AG10803 (cell line): ENCODE measurements at regions not wholly inside any gene's neighbourhood (a gene's known extent, or its start where the extent isn't known, plus 50 kb on each side); places are given as distances from the start of the nearest gene placed in this dataset.

Source experiments
- DNase-seq: peaks from one replicate; pipeline ENCODE4 v3.0.0; 2010; ENCODE audit warnings: low read depth
- H3K4me3 ChIP-seq: 2 replicates; pipeline ENCODE4 v1.5.1; 2011; ENCODE audit warnings: mild to moderate bottlenecking, low read length, control low read depth
- TF ChIP-seq, protein P1 (sequence below): conservative IDR thresholded peaks from 2 replicates; pipeline ENCODE4 v1.5.1; 2011; ENCODE audit warnings: mild to moderate bottlenecking, low read length, control low read depth, inconsistent platforms

DNA sequence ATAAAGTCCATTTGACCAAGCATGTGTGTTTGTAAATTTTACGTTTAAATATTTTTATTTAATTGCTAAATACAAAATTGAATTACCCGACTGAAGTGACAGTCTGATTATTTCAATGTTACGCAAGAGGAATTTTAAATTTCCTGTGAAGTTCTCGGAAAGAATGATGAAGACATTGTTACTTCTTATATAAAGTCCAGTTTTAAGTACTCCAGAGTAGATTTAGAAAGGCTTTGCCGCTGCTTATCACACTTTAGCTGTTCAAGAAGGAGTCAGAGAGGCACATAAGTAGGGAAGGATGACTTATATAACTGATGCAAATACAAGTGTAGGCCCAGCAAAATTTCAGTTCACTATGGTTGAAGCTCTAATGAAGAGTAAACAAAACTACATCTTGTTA, 265.1 kb upstream of the CITED2 start:
- H3K4me3 ChIP-seq, result no peak overlapping the region
- TF ChIP-seq, protein P1, sequence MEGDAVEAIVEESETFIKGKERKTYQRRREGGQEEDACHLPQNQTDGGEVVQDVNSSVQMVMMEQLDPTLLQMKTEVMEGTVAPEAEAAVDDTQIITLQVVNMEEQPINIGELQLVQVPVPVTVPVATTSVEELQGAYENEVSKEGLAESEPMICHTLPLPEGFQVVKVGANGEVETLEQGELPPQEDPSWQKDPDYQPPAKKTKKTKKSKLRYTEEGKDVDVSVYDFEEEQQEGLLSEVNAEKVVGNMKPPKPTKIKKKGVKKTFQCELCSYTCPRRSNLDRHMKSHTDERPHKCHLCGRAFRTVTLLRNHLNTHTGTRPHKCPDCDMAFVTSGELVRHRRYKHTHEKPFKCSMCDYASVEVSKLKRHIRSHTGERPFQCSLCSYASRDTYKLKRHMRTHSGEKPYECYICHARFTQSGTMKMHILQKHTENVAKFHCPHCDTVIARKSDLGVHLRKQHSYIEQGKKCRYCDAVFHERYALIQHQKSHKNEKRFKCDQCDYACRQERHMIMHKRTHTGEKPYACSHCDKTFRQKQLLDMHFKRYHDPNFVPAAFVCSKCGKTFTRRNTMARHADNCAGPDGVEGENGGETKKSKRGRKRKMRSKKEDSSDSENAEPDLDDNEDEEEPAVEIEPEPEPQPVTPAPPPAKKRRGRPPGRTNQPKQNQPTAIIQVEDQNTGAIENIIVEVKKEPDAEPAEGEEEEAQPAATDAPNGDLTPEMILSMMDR, result no peak
- no peak for DNase-seq

DNA sequence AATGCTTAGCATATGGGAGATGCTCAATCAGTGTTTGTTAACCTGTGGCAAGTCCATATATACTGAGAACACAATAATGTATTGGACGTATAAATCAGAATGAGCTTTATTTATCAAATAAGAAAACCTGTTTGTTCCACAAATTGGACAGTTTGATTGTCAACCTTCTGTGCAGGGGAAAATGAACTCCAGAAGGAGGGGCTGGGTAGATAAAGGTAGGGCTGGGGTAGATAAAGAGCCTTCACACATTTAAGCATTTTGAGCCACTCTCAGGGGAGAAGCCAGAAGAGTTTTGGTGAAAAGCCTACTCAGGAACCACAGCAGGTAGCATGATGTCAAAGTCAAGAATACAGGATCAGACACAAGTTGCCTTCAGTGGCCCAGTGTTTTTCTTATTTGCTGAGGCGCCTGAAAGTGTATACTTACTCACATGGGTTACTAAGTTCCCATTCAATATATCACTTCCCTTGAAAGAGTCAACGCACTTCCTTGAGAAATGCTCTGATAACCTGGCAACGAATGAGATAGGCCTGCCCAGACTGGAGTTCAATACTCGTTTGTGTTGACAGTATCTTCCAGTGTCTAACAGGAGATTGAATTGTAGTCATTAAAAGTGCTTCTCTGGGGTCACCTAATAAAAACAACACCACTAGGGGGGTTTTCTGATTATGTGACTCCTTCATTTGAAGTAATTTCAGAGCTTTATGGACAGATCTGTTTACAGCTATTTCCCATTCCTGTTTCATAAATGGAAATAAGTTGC, 263.9 kb upstream of the CITED2 start:
- TF ChIP-seq, protein P1, result no peak
- DNase-seq, result no peak
- no peak overlapping the region for H3K4me3 ChIP-seq

DNA sequence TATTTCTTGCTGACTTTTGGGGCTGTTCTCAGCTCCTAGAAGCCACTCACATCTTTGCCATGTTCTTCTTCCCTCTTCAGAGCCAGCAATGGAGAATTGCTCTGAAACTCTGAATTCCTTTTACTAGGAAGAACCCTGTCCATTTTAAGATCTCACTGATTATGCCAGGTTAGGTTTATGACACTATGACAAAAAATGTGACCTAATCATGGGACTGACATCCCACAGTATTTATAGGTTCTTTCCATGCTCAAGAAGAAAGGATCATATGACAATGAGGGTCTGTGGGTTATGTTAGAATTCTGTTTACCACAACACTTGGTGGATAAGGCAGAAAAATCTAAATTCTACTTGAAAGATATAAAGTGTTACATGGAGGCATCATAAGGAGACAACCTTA, 263.3 kb upstream of the CITED2 start:
- no peak overlapping the region for H3K4me3 ChIP-seq
- DNase-seq, result no peak

DNA sequence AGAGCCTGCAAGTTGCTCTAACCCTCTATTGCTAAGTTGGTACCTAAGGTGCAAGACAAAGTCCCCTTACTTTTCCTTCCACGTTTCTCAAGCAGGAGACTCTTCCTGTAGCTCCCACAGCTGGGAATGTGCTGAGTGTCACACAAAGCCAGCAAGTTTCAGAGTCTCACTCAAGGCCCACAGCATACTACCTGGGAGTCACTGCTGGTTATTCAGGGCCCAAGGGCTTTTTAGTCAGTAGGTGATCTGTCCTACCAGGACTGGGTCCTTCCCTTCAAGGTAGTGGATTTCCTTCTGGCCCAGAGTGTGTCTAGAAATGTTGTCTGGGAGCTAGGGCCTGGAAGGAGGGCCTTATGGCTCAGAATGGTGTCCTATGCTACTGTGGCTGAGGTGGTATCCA, 261.9 kb upstream of the CITED2 start:
- H3K4me3 ChIP-seq, result no peak overlapping the region
- TF ChIP-seq, protein P1, result no peak
- no peak for DNase-seq

More for the DNA sequence above, 263.3 kb upstream of the CITED2 start:
- TF ChIP-seq, protein P1, result no peak

DNA sequence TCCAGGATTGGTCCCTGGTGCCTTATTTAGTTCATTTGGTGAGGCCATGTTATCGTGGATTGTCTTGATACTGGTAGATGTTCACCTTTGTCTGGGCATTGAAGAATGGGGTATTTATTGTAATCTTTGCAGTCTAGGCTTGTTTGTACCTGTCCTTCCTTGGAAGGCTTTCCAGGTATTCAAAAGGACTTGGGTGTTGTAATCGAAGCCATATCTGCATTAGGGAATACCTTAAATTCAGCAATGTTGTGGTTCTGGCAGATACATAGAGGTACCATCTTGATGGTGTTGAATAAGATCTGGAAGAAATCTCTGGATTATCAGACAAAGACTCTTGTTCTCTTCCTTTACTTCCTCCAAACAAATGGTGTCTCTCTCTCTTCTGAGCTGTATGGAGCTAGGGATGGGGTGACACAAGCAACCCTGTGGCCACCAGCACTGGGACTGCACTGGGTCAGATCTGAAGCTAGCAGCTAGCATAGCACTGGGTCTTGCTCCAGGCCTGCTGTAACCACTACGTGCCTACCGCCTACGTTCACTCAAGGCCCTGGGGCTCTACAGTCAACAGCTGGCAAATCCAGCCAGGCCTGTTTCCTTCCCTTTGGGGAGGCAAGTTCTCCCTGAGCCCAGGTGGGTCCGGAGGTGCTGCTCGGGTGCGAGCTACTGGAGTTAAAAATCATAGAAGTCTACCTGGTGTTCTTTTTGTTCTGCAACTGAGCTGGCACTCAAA, 261.1 kb upstream of the CITED2 start:
- no peak overlapping the region for H3K4me3 ChIP-seq
- no peak for DNase-seq
- TF ChIP-seq, protein P1, result no peak

DNA sequence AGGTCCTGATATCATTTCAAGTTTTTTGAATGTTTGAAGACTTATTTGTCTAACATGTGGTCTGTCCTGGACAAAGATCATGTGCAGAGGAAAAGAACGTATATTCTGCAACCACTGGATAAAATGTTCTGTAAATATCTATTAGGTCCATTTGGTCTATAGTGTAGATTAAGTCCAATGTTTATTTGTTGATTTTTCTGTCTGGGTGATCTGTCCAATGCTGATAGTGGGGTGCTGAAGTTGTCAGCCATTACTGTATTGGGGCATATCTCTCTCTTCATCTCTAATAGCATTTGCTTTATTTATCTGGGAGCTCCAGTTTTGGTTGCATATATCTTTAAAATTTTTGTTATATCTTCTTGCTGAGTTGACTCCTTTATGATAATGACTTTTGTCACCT, 258.4 kb upstream of the CITED2 start:
- DNase-seq, result no peak
- TF ChIP-seq, protein P1, result no peak

DNA sequence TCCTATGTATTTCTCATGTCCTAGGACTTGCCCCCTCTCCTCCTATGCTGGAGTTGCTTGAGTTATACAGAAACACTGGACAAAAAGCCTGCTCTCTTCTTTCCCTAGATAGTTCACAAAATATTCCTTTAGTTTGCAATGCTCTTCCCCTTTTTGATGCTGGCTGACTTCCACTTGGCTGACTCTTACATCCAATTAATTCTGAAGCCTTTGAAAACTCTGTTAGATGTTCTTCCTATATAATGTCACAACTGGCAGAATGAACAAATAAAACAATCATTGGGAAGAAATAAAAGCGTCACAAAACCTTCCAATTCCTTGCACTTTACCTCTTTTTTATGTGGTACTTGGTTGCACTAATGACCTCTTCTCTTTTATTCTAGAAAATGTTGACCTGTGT, 253.8 kb upstream of the CITED2 start:
- TF ChIP-seq, protein P1, result no peak
- H3K4me3 ChIP-seq, result no peak overlapping the region
- no peak for DNase-seq

More for the DNA sequence above, 258.4 kb upstream of the CITED2 start:
- H3K4me3 ChIP-seq, result no peak overlapping the region
